Skeletal muscle tissue (tissue), 3 donors: ENCODE measurements at regions not wholly inside any gene's neighbourhood (a gene's known extent, or its start where the extent isn't known, plus 50 kb on each side); places are given as distances from the start of the nearest gene placed in this dataset.
A peak's percentile ranks its signal among the peaks of the same experiment; 100 is the strongest.

Experiments used
- H3K27ac ChIP-seq: one replicate; pipeline ENCODE4 v1.7.0; 2013; ENCODE audit warnings: mild to moderate bottlenecking, low read depth, low read length, inconsistent platforms
- H3K27me3 ChIP-seq, 3 donors: one replicate each; pipeline ENCODE4 v1.7.0; 2013; ENCODE audit warnings: low read length in 3 of 3; ENCODE audit not compliant: control insufficient read depth in 3 of 3, insufficient read depth in 3 of 3
- H3K36me3 ChIP-seq, 3 donors: one replicate each; pipeline ENCODE4 v1.7.0; 2013; ENCODE audit warnings: low read length in 3 of 3; ENCODE audit not compliant: control insufficient read depth in 3 of 3, insufficient read depth in 3 of 3
- H3K4me1 ChIP-seq, 3 donors: one replicate each; pipeline ENCODE4 v1.7.0; 2013; ENCODE audit warnings: low read length in 3 of 3, mild to moderate bottlenecking in 3 of 3; ENCODE audit not compliant: control insufficient read depth in 3 of 3, insufficient read depth in 3 of 3
- H3K4me3 ChIP-seq, 3 donors: one replicate each; pipeline ENCODE4 v1.7.0; 2013; ENCODE audit warnings: low read length in 3 of 3
- H3K9ac ChIP-seq, 3 donors: one replicate each; pipeline ENCODE4 v1.7.0; 2013; ENCODE audit warnings: low read length in 3 of 3, mild to moderate bottlenecking in 3 of 3, moderate library complexity in 2 of 3, low read depth in 1 of 3
- H3K9me3 ChIP-seq, 3 donors: one replicate each; pipeline ENCODE4 v1.7.0; 2013; ENCODE audit warnings: low read length in 3 of 3; ENCODE audit not compliant: control insufficient read depth in 3 of 3
- donor health status: Osteomylitis.

DNA sequence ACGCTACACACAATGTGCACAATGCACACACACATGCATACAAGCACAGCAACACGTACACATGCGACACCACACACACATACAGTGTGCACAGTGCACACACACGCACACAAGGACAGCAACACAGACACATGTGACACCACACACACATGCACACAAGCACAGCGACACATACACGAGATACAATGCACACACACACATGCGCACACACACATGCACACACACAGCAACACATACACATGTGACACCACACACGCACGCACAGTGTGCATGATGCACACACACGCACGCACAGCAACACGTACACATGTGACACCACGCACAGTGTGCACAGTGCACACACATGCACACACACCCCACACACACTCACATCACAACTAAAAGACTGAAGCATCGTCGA is 327.3 kb downstream of the THBS2 start:
- peaks cover 0 to 3% (median 0%) of the 10 kb centered on the region in 3 donors for H3K9me3 ChIP-seq
- H3K27ac ChIP-seq = no peak overlapping the region
- H3K4me3 ChIP-seq = peak overlapping the region in 1 of 3 donors; percentile 28
- peaks cover 0 to 9% (median 0%) of the 10 kb centered on the region in 3 donors for H3K4me1 ChIP-seq
- no peaks in the 10 kb centered on the region for H3K36me3 ChIP-seq
- H3K9ac ChIP-seq = no peak overlapping the region
- H3K27me3 ChIP-seq = peaks cover 0 to 5% (median 3%) of the 10 kb centered on the region in 3 donors

DNA sequence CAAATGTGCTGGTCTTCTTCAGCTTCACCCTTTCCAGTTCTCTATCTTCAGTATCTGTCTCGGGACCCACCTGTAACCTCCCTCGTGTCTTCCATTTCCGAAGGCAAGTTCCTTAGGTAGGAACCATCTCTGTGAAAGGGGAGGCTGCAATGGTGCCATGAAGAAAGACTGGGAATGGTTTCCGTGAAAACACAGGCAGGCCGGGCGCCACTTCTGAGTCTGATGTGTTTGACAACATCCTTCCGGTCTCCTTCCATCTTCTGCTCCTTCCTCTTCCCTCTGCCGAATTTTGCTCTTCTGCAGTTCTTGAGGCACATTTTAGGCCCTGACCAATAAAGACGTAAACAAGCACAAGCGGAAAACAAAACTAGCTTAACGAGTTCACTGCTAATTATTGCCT is 328.0 kb downstream of the THBS2 start:
- no peak overlapping the region for H3K9ac ChIP-seq
- peaks cover 0 to 5% (median 3%) of the 10 kb centered on the region in 3 donors for H3K27me3 ChIP-seq
- no peak overlapping the region for H3K27ac ChIP-seq
- no peaks in the 10 kb centered on the region for H3K36me3 ChIP-seq
- H3K4me1 ChIP-seq = peaks cover 0 to 9% (median 0%) of the 10 kb centered on the region in 3 donors
- H3K9me3 ChIP-seq = peaks cover 0 to 3% (median 0%) of the 10 kb centered on the region in 3 donors
- no peak overlapping the region for H3K4me3 ChIP-seq

- Histone ChIP-seq H3K27ac (no peak overlapping the region), H3K36me3 (no peaks in the 10 kb centered on the region), H3K9me3 (peaks cover 0 to 3% (median 0%) of the 10 kb centered on the region in 3 donors), H3K4me3 (no peak overlapping the region), H3K9ac (no peak overlapping the region), H3K27me3 (peaks cover 0 to 5% (median 3%) of the 10 kb centered on the region in 3 donors), H3K4me1 (peaks cover 0 to 11% (median 0%) of the 10 kb centered on the region in 3 donors)
Observed at GRCh38 chr6:168923171-168923570, 330.5 kb downstream of the THBS2 start.

GRCh38 chr6:168922436-168922835 is 331.2 kb downstream of the THBS2 start:
- H3K4me3 ChIP-seq = no peak overlapping the region
- peaks cover 0 to 4% (median 0%) of the 10 kb centered on the region in 3 donors for H3K4me1 ChIP-seq
- H3K27ac ChIP-seq = no peak overlapping the region
- peaks cover 0 to 3% (median 0%) of the 10 kb centered on the region in 3 donors for H3K9me3 ChIP-seq
- H3K27me3 ChIP-seq = peaks cover 0 to 5% (median 3%) of the 10 kb centered on the region in 3 donors
- H3K36me3 ChIP-seq = no peaks in the 10 kb centered on the region
- H3K9ac ChIP-seq = no peak overlapping the region

DNA sequence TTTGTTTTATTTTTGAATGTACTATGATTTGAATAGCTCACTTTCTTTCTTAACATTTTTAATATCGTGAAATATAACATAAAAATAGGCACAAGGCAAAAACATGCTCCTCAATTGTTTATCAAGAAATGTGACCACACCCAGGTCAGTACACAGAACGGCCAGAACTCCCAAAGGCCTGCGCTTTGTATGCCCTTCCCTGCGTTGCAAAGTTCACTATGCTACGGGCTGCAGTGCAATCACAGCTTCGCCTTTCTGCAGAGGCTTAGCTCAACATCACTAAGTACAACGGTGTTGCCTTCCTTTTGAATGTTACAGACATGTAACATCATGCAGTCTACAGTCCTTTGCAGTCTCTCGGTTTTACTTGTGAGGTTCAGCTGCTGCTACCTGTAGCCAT is 333.4 kb downstream of the THBS2 start:
- H3K27me3 ChIP-seq = no peaks in the 10 kb centered on the region
- H3K9ac ChIP-seq = no peak overlapping the region
- peaks cover 9 to 15% (median 10%) of the 10 kb centered on the region in 3 donors for H3K4me1 ChIP-seq
- no peaks in the 10 kb centered on the region for H3K36me3 ChIP-seq
- H3K27ac ChIP-seq = no peak overlapping the region
- no peaks in the 10 kb centered on the region for H3K9me3 ChIP-seq
- H3K4me3 ChIP-seq = no peak overlapping the region

GRCh38 chr6:168919470-168920179 is 334.0 kb downstream of the THBS2 start:
- peaks cover 9 to 15% (median 10%) of the 10 kb centered on the region in 3 donors for H3K4me1 ChIP-seq
- no peak overlapping the region for H3K27ac ChIP-seq
- H3K9me3 ChIP-seq = no peaks in the 10 kb centered on the region
- no peaks in the 10 kb centered on the region for H3K27me3 ChIP-seq
- no peak overlapping the region for H3K9ac ChIP-seq
- no peaks in the 10 kb centered on the region for H3K36me3 ChIP-seq
- no peak overlapping the region for H3K4me3 ChIP-seq

DNA sequence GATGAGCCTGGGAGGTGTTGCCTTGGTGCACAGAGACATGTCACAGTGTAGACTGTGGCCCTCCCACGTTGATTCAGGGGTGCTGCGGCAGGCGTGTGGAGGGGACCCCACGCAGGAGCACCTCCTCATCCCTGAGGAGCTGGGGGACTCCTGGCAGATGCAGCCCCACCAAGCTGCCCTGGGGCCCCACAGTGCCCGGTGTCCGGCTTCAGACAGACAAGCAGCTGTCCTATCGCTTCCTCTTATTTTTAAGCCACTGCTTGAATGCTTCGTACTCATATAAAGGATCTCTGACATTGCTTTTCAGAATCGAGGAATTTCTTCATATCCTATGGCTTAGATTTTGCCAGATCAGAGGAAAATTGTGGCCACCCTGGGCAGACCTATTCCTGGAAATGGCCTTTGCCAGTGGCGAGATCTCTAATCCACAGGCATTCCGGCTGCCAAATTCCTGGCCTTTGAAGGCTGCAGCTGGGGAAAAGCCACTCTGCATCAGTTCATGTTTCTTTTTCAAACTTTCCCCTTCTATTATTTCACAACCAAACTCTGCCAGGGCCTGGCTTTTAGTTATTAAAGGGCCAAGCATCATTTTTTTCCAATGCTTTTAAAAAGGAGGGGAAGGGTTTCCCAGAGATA is 337.0 kb downstream of the THBS2 start:
- H3K27me3 ChIP-seq = peaks cover 0 to 3% (median 2%) of the 10 kb centered on the region in 3 donors
- H3K27ac ChIP-seq = no peak overlapping the region
- no peaks in the 10 kb centered on the region for H3K36me3 ChIP-seq
- peak overlapping the region; percentile 24 to 57 (median 54) for H3K4me3 ChIP-seq
- H3K4me1 ChIP-seq = peaks cover 9 to 15% (median 10%) of the 10 kb centered on the region in 3 donors
- H3K9ac ChIP-seq = peak overlapping the region in 2 of 3 donors; percentile 41 to 62
- no peaks in the 10 kb centered on the region for H3K9me3 ChIP-seq

- Histone ChIP-seq H3K9me3 (no peaks in the 10 kb centered on the region), H3K36me3 (no peaks in the 10 kb centered on the region), H3K4me1 (peaks cover 9 to 15% (median 10%) of the 10 kb centered on the region in 3 donors), H3K27ac (no peak overlapping the region), H3K27me3 (peaks cover 0 to 3% (median 2%) of the 10 kb centered on the region in 3 donors), H3K9ac (no peak overlapping the region), H3K4me3 (no peak overlapping the region)
Observed at GRCh38 chr6:168915855-168916254, 337.8 kb downstream of the THBS2 start.

DNA sequence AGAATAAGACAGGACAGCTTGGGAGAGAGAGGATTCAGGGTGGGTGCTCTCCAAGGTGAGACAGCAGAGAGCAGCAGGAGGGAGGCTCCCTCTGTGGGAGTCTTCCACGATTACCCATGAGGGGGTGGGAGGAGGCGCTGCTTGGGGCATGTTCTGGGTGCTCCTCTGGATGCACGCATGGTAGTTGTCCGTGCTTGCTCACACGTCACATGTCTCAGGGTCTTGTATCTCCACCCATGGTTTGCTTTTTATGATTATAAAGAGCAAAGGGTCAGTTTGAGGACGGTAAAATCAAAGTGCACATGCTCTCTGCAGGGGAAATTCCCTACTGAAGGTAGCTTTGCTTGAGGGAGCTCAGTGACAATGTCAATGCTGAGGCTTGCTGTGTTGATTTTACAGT is 338.4 kb downstream of the THBS2 start:
- no peaks in the 10 kb centered on the region for H3K36me3 ChIP-seq

DNA sequence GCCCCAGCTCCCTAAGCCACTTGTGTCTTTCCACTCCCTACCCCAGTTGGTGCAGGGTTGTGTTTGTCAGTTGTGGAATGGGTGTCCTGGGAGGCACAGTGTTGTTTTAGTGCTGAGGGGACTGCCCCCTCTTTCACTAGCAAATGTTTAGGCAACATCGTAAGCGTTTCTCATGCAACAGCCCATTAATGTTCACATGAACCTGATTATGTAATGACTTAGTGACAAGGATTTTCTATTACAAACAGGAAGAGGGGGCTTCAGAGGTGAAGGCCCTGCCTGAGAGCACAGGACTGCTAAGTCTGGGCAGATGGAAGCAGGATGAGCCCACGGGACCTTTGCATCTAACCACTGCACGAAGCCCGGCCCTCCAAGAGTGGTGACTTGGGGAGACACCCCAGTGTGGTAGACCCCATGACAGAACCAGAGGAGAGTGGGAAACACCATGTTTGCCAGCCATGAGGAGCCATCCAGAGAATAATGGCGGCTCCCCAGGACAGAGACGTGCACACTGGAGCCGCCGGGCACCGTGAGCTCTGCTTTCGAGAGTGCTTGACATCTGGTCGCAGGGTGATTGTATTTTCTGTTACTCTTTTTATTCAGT is 339.7 kb downstream of the THBS2 start:
- H3K9ac ChIP-seq = no peak overlapping the region
- H3K9me3 ChIP-seq = no peaks in the 10 kb centered on the region
- H3K36me3 ChIP-seq = no peaks in the 10 kb centered on the region
- no peak overlapping the region for H3K4me3 ChIP-seq
- H3K4me1 ChIP-seq = peaks cover 9 to 12% (median 10%) of the 10 kb centered on the region in 3 donors
- H3K27ac ChIP-seq = no peak overlapping the region
- H3K27me3 ChIP-seq = peaks cover 0 to 3% (median 2%) of the 10 kb centered on the region in 3 donors

More for the DNA sequence above, 338.4 kb downstream of the THBS2 start:
- no peak overlapping the region for H3K27ac ChIP-seq
- H3K4me3 ChIP-seq = no peak overlapping the region
- no peak overlapping the region for H3K9ac ChIP-seq
- no peaks in the 10 kb centered on the region for H3K9me3 ChIP-seq
- H3K27me3 ChIP-seq = peaks cover 0 to 3% (median 2%) of the 10 kb centered on the region in 3 donors
- H3K4me1 ChIP-seq = peaks cover 9 to 15% (median 10%) of the 10 kb centered on the region in 3 donors
